SK-N-SH (cell line): ENCODE measurements at regions not wholly inside any gene's neighbourhood (a gene's known extent, or its start where the extent isn't known, plus 50 kb on each side); places are given as distances from the start of the nearest gene placed in this dataset.

ENCODE experiments used
- CTCF ChIP-seq: fragments of 200-600 bp; sonication (generic); IDR thresholded peaks from 2 replicates; pipeline ENCODE4 v1.6.1; 2017; ENCODE audit warnings: antibody characterized with exemption, mild to moderate bottlenecking, moderate library complexity
- EP300 ChIP-seq, 2 experiments: IDR thresholded peaks; 2 replicates each; pipeline versions ENCODE4 v1.4.0 to v1.6.1; 2012; ENCODE audit warnings: borderline replicate concordance in 1 of 2, low read depth in 1 of 2, low read length in 1 of 2
- FOXJ3 ChIP-seq: sonication (generic); formaldehyde crosslinking; IDR thresholded peaks from 2 replicates; pipeline ENCODE4 v1.5.1; 2020; ENCODE audit warnings: mild to moderate bottlenecking, missing genetic modification reagents
- SMC3 ChIP-seq: IDR thresholded peaks from 2 replicates; pipeline ENCODE4 v1.6.1; 2012; ENCODE audit warnings: low read depth, low read length, improper control_type of control experiment
- TAF1 ChIP-seq: IDR thresholded peaks from 2 replicates; pipeline ENCODE4 v1.6.1; 2012; ENCODE audit warnings: low read depth, mild to moderate bottlenecking, low read length, moderate library complexity, borderline replicate concordance
- USF1 ChIP-seq: IDR thresholded peaks from 2 replicates; pipeline ENCODE4 v1.4.0; 2012; ENCODE audit warnings: low read depth, borderline replicate concordance
- TF ChIP-seq, protein P1 (sequence below): IDR thresholded peaks from 2 replicates; pipeline ENCODE4 v1.4.0; 2012; ENCODE audit warnings: low read depth
- TF ChIP-seq, protein P2 (sequence below): fragments of 150-350 bp; IDR thresholded peaks from 2 replicates; pipeline ENCODE4 v1.6.1; 2016; ENCODE audit warnings: mild to moderate bottlenecking, low read depth, low read length

- TF ChIP-seq CTCF (no peak), USF1 (no peak), SMC3 (no peak), EP300 (IDR thresholded peaks at IDR 0.05; ENCODE audit: borderline replicate concordance in 1 of 2, low read depth in 1 of 2, low read length in 1 of 2) (no peak), TAF1 (no peak), FOXJ3 (CRISPR knock-in tag) (no peak)
- TF ChIP-seq, protein P1, sequence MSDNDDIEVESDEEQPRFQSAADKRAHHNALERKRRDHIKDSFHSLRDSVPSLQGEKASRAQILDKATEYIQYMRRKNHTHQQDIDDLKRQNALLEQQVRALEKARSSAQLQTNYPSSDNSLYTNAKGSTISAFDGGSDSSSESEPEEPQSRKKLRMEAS: no peak
- TF ChIP-seq, protein P2, sequence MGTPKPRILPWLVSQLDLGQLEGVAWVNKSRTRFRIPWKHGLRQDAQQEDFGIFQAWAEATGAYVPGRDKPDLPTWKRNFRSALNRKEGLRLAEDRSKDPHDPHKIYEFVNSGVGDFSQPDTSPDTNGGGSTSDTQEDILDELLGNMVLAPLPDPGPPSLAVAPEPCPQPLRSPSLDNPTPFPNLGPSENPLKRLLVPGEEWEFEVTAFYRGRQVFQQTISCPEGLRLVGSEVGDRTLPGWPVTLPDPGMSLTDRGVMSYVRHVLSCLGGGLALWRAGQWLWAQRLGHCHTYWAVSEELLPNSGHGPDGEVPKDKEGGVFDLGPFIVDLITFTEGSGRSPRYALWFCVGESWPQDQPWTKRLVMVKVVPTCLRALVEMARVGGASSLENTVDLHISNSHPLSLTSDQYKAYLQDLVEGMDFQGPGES: no peak
These were observed 112.0 kb downstream of the LITAF start for GRCh38 chr16:11474617-11475291.
